ENCODE measurements at regions not wholly inside any gene's neighbourhood (a gene's known extent, or its start where the extent isn't known, plus 50 kb on each side); places are given as distances from the start of the nearest gene placed in this dataset.

DNA sequence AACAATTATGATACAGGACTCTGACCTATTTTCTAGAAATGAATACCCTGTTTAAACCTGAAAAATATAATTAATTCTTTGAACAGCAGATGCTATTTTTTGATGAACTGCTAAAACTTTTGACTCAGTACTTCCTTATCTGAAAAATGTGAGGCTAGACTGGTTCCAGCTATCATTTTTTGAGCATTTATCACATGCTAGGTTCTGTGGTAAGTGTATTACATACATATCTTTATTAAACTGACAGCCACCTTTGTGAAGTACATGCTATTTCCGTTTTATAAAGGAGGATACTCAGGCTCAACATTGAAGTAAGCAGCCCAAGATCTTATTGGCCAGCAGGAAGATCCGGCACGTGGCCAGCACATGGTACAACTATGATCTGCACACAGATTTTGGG lies 459.8 kb upstream of the SEL1L start (continued):
- TF ChIP-seq OVOL3 (tag by site-specific recombination; IDR thresholded peaks at IDR 0.05) (no peak), GLIS2 (tag by site-specific recombination; IDR thresholded peaks at IDR 0.05) (no peak), ZNF37A (tag by site-specific recombination; IDR thresholded peaks at IDR 0.05) (no peak), OSR2 (tag by site-specific recombination; IDR thresholded peaks at IDR 0.05) (no peak)
- TF ChIP-seq, protein P1, sequence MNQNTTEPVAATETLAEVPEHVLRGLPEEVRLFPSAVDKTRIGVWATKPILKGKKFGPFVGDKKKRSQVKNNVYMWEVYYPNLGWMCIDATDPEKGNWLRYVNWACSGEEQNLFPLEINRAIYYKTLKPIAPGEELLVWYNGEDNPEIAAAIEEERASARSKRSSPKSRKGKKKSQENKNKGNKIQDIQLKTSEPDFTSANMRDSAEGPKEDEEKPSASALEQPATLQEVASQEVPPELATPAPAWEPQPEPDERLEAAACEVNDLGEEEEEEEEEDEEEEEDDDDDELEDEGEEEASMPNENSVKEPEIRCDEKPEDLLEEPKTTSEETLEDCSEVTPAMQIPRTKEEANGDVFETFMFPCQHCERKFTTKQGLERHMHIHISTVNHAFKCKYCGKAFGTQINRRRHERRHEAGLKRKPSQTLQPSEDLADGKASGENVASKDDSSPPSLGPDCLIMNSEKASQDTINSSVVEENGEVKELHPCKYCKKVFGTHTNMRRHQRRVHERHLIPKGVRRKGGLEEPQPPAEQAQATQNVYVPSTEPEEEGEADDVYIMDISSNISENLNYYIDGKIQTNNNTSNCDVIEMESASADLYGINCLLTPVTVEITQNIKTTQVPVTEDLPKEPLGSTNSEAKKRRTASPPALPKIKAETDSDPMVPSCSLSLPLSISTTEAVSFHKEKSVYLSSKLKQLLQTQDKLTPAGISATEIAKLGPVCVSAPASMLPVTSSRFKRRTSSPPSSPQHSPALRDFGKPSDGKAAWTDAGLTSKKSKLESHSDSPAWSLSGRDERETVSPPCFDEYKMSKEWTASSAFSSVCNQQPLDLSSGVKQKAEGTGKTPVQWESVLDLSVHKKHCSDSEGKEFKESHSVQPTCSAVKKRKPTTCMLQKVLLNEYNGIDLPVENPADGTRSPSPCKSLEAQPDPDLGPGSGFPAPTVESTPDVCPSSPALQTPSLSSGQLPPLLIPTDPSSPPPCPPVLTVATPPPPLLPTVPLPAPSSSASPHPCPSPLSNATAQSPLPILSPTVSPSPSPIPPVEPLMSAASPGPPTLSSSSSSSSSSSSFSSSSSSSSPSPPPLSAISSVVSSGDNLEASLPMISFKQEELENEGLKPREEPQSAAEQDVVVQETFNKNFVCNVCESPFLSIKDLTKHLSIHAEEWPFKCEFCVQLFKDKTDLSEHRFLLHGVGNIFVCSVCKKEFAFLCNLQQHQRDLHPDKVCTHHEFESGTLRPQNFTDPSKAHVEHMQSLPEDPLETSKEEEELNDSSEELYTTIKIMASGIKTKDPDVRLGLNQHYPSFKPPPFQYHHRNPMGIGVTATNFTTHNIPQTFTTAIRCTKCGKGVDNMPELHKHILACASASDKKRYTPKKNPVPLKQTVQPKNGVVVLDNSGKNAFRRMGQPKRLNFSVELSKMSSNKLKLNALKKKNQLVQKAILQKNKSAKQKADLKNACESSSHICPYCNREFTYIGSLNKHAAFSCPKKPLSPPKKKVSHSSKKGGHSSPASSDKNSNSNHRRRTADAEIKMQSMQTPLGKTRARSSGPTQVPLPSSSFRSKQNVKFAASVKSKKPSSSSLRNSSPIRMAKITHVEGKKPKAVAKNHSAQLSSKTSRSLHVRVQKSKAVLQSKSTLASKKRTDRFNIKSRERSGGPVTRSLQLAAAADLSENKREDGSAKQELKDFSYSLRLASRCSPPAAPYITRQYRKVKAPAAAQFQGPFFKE (tag by site-specific recombination; IDR thresholded peaks at IDR 0.05; ENCODE audit: borderline replicate concordance): no peak
- TF ChIP-seq, protein P2, sequence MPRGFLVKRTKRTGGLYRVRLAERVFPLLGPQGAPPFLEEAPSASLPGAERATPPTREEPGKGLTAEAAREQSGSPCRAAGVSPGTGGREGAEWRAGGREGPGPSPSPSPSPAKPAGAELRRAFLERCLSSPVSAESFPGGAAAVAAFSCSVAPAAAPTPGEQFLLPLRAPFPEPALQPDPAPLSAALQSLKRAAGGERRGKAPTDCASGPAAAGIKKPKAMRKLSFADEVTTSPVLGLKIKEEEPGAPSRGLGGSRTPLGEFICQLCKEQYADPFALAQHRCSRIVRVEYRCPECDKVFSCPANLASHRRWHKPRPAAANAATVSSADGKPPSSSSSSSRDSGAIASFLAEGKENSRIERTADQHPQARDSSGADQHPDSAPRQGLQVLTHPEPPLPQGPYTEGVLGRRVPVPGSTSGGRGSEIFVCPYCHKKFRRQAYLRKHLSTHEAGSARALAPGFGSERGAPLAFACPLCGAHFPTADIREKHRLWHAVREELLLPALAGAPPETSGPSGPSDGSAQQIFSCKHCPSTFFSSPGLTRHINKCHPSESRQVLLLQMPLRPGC (tag by site-specific recombination; IDR thresholded peaks at IDR 0.05): no peak

DNA sequence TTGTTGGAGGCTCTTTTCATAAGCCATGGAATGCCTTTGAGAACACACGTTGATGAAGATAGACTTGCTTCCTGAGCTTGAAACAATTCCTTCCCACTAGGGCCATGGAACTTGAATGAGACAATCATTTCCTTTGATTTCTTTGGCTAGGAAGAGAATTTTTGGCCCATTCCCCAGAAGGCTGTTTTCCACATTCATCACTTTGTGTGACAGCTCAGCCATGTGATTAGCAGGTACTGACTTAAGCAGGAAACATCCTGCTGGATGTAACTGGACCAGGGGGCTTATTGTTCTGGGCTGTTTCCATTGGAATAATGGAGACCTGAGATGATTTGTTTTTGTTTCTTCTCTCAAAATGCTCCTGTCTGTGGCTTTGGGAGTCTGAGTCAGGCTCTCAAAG lies 469.8 kb upstream of the SEL1L start:
- TF ChIP-seq ZNF837 (tag by site-specific recombination; IDR thresholded peaks at IDR 0.05) (no peak), ZIC2 (tag by site-specific recombination; IDR thresholded peaks at IDR 0.05) (no peak), ZNF830 (tag by site-specific recombination; IDR thresholded peaks at IDR 0.05; ENCODE audit: low read depth) (no peak), ZNF670 (tag by site-specific recombination; IDR thresholded peaks at IDR 0.05; ENCODE audit: low read depth) (no peak), ZNF791 (tag by site-specific recombination; IDR thresholded peaks at IDR 0.05) (no peak), ZSCAN23 (tag by site-specific recombination; IDR thresholded peaks at IDR 0.05) (no peak), TRIM28 (IDR thresholded peaks at IDR 0.05; ENCODE audit: borderline replicate concordance, low read length) (no peak), ZNF558 (tag by site-specific recombination; IDR thresholded peaks at IDR 0.05) (no peak), ZNF677 (tag by site-specific recombination; IDR thresholded peaks at IDR 0.05) (no peak), GLI4 (tag by site-specific recombination; IDR thresholded peaks at IDR 0.05) (no peak), BCL11B (tag by site-specific recombination; IDR thresholded peaks at IDR 0.05; ENCODE audit: low read depth) (no peak), ZNF202 (tag by site-specific recombination; IDR thresholded peaks at IDR 0.05; ENCODE audit: borderline replicate concordance) (no peak), ZNF596 (tag by site-specific recombination; IDR thresholded peaks at IDR 0.05) (no peak), TCF7L2 (IDR thresholded peaks at IDR 0.05; ENCODE audit: borderline replicate concordance, low read depth, low read length) (no peak), ZBTB48 (tag by site-specific recombination; IDR thresholded peaks at IDR 0.05) (no peak)
- TF ChIP-seq, protein P3, sequence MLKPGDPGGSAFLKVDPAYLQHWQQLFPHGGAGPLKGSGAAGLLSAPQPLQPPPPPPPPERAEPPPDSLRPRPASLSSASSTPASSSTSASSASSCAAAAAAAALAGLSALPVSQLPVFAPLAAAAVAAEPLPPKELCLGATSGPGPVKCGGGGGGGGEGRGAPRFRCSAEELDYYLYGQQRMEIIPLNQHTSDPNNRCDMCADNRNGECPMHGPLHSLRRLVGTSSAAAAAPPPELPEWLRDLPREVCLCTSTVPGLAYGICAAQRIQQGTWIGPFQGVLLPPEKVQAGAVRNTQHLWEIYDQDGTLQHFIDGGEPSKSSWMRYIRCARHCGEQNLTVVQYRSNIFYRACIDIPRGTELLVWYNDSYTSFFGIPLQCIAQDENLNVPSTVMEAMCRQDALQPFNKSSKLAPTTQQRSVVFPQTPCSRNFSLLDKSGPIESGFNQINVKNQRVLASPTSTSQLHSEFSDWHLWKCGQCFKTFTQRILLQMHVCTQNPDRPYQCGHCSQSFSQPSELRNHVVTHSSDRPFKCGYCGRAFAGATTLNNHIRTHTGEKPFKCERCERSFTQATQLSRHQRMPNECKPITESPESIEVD (tag by site-specific recombination; IDR thresholded peaks at IDR 0.05): no peak
- TF ChIP-seq, protein P4, sequence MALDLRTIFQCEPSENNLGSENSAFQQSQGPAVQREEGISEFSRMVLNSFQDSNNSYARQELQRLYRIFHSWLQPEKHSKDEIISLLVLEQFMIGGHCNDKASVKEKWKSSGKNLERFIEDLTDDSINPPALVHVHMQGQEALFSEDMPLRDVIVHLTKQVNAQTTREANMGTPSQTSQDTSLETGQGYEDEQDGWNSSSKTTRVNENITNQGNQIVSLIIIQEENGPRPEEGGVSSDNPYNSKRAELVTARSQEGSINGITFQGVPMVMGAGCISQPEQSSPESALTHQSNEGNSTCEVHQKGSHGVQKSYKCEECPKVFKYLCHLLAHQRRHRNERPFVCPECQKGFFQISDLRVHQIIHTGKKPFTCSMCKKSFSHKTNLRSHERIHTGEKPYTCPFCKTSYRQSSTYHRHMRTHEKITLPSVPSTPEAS (tag by site-specific recombination; IDR thresholded peaks at IDR 0.05): no peak
- TF ChIP-seq, protein P5, sequence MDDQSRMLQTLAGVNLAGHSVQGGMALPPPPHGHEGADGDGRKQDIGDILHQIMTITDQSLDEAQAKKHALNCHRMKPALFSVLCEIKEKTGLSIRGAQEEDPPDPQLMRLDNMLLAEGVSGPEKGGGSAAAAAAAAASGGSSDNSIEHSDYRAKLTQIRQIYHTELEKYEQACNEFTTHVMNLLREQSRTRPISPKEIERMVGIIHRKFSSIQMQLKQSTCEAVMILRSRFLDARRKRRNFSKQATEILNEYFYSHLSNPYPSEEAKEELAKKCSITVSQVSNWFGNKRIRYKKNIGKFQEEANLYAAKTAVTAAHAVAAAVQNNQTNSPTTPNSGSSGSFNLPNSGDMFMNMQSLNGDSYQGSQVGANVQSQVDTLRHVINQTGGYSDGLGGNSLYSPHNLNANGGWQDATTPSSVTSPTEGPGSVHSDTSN (CRISPR knock-in tag; IDR thresholded peaks at IDR 0.05): no peak
- TF ChIP-seq, protein P6, sequence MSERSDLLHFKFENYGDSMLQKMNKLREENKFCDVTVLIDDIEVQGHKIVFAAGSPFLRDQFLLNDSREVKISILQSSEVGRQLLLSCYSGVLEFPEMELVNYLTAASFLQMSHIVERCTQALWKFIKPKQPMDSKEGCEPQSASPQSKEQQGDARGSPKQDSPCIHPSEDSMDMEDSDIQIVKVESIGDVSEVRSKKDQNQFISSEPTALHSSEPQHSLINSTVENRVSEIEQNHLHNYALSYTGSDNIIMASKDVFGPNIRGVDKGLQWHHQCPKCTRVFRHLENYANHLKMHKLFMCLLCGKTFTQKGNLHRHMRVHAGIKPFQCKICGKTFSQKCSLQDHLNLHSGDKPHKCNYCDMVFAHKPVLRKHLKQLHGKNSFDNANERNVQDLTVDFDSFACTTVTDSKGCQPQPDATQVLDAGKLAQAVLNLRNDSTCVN (tag by site-specific recombination; optimal IDR thresholded peaks at IDR 0.05): no peak
- CTCF ChIA-PET: no interaction called here

More for the DNA sequence above, 469.8 kb upstream of the SEL1L start:
- POLR2A ChIA-PET: no interaction called here
- H3K9me3 ChIP-seq (ENCODE audit: control insufficient read depth, insufficient read depth, low read depth, low read length): no peaks in the 10 kb centered on the region
- H3K4me1 ChIP-seq (ENCODE audit: control insufficient read depth, insufficient read depth, low read length): no peaks in the 10 kb centered on the region
- no peak overlapping the region for H3K4me3 ChIP-seq (ENCODE audit: low read depth, low read length)
- no peak overlapping the region for H3K27ac ChIP-seq (ENCODE audit: extremely low read depth, low read depth, low read length)
- no peaks in the 10 kb centered on the region for H3K36me3 ChIP-seq (ENCODE audit: control insufficient read depth in 2 of 2, insufficient read depth in 1 of 2, low read length in 2 of 2)
